ENCODE measurements at regions not wholly inside any gene's neighbourhood (a gene's known extent, or its start where the extent isn't known, plus 50 kb on each side); places are given as distances from the start of the nearest gene placed in this dataset.

DNA sequence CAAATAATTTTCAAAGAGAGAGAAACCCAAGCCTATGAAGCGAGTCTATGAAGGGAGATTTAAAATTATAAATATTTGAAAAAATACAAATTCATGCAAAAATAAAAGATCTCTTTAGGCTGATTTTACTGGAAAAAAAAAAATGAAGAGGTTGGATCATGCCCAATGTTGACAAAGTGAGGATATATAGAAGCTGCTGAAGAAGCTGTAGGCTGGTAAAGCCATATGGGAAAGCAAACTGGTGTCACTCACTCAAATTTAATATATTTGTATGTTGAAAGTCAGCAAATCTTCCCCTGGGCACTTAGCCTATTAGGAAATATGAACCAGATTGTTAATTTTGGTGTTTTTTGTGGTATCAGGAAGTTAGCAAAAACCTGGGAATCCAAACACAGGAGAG, 61.8 kb upstream of the BCHE start:
- H3K36me3 ChIP-seq: no peaks in the 10 kb centered on the region
- H3K4me1 ChIP-seq: no peaks in the 10 kb centered on the region
- no peaks in the 10 kb centered on the region for H3K9me3 ChIP-seq
- TF ChIP-seq, protein P1, sequence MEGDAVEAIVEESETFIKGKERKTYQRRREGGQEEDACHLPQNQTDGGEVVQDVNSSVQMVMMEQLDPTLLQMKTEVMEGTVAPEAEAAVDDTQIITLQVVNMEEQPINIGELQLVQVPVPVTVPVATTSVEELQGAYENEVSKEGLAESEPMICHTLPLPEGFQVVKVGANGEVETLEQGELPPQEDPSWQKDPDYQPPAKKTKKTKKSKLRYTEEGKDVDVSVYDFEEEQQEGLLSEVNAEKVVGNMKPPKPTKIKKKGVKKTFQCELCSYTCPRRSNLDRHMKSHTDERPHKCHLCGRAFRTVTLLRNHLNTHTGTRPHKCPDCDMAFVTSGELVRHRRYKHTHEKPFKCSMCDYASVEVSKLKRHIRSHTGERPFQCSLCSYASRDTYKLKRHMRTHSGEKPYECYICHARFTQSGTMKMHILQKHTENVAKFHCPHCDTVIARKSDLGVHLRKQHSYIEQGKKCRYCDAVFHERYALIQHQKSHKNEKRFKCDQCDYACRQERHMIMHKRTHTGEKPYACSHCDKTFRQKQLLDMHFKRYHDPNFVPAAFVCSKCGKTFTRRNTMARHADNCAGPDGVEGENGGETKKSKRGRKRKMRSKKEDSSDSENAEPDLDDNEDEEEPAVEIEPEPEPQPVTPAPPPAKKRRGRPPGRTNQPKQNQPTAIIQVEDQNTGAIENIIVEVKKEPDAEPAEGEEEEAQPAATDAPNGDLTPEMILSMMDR (IDR thresholded peaks at IDR 0.05): no peak
- no peaks in the 10 kb centered on the region for H3K27me3 ChIP-seq
- no peak overlapping the region for H3K27ac ChIP-seq
- no peak for DNase-seq (ENCODE audit: low spot score in 2 of 2)
- no peak overlapping the region for H3K4me3 ChIP-seq
- intact Hi-C loops (cut with DNase I): no loop called here

DNA sequence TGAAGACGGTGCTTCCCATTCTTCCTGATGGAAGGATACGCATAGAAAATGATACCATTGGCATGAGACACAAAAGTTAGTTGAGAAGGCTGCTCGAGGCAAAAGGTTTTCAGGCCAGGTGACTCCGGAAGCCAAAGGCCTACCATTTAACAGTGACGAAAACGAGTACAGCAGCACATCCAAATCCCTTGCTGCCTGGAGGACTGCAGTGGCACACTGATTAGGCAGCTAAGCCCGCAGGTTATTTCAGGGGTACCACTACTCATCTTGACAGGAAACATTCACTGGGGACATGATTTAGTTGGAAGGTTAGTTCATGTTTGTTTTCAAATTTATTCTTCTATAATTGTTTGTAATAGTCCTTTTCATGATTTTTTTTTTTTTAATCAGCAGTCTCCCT, 59.9 kb upstream of the BCHE start:
- no peak for DNase-seq (ENCODE audit: low spot score in 2 of 2)
- TF ChIP-seq, protein P1 (IDR thresholded peaks at IDR 0.05): no peak

DNA sequence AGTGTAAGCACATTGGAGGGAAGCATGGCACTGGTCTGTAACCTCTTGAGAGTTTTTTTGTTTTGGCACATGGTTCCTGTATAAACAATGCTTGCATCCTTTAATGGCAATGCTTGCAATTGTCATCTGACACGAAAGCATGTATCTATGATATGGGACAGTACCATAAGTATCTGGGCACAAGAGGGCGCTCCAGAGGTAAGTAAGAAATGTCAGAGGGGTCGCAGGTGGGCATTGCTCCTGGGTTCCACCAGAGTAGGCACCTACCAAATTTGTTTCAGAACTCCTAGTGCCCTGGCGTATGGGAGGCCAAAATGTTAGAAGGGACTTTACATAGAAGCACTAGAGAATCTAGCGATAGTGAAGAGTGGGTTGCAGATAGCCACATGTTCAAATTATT, 58.7 kb upstream of the BCHE start:
- DNase-seq (ENCODE audit: low spot score in 2 of 2): no peak
- H3K27me3 ChIP-seq: no peaks in the 10 kb centered on the region
- H3K4me1 ChIP-seq: no peaks in the 10 kb centered on the region
- H3K36me3 ChIP-seq: no peaks in the 10 kb centered on the region
- H3K9me3 ChIP-seq: no peaks in the 10 kb centered on the region
- no peak overlapping the region for H3K4me3 ChIP-seq
- intact Hi-C loops (cut with DNase I): no loop called here
- H3K27ac ChIP-seq: no peak overlapping the region
- TF ChIP-seq, protein P1 (IDR thresholded peaks at IDR 0.05): no peak

More for the DNA sequence above, 59.9 kb upstream of the BCHE start:
- no peak overlapping the region for H3K4me3 ChIP-seq
- no peak overlapping the region for H3K27ac ChIP-seq
- intact Hi-C loops (cut with DNase I): no loop called here
- no peaks in the 10 kb centered on the region for H3K27me3 ChIP-seq
- no peaks in the 10 kb centered on the region for H3K36me3 ChIP-seq
- H3K9me3 ChIP-seq: no peaks in the 10 kb centered on the region
- no peaks in the 10 kb centered on the region for H3K4me1 ChIP-seq

DNA sequence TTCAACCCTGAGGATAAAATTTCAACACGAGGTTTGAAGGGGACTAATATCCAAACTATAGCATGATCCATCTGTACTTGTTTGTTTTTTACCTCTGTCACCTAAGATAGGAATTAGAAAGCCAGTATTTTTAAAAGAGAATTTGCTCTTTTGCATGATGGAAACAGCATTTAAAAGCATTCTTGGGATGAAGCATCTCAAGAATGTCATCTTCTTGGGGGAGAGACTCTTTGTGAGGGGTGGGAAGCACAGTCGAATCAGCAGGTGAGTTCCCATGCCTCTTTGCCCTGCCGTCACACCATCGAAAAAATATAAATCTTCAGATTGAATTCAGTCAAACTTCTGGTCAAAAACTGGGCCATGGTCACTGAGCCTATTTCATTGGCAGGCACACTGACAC, 55.3 kb upstream of the BCHE start:
- TF ChIP-seq, protein P1 (IDR thresholded peaks at IDR 0.05): no peak
- no peaks in the 10 kb centered on the region for H3K4me1 ChIP-seq
- no peaks in the 10 kb centered on the region for H3K27me3 ChIP-seq
- no peak overlapping the region for H3K27ac ChIP-seq
- H3K36me3 ChIP-seq: no peaks in the 10 kb centered on the region
- DNase-seq (ENCODE audit: low spot score in 2 of 2): no peak
- no peak overlapping the region for H3K4me3 ChIP-seq
- intact Hi-C loops (cut with DNase I): no loop called here
- no peaks in the 10 kb centered on the region for H3K9me3 ChIP-seq

Measured in ascending aorta (tissue), 2 donors.